ENCODE measurements at regions not wholly inside any gene's neighbourhood (a gene's known extent, or its start where the extent isn't known, plus 50 kb on each side); places are given as distances from the start of the nearest gene placed in this dataset.

- TF ChIP-seq ZNF837 (tag by site-specific recombination; IDR thresholded peaks at IDR 0.05) = no peak
Observed at GRCh38 chr4:11155208-11155867, 273.4 kb downstream of the HS3ST1 start (continued).

- H3K27ac ChIP-seq (ENCODE audit: extremely low read depth, low read depth, low read length) = no peak overlapping the region
- TF ChIP-seq ZNF639 (tag by site-specific recombination; IDR thresholded peaks at IDR 0.05) (no peak), WT1 (tag by site-specific recombination; IDR thresholded peaks at IDR 0.05) (no peak), ZNF394 (tag by site-specific recombination; IDR thresholded peaks at IDR 0.05; ENCODE audit: borderline replicate concordance) (no peak), ZNF645 (tag by site-specific recombination; IDR thresholded peaks at IDR 0.05) (no peak)
- ChIA-PET POLR2A (no interaction called here), CTCF (interaction anchor here (0.6 kb wide), 1 partner anchor 598 kb away, joined by 5 read pairs; no protein-coding TSS in a partner anchor)
- H3K4me3 ChIP-seq (ENCODE audit: low read depth, low read length) = no peak overlapping the region
- no peaks in the 10 kb centered on the region for H3K4me1 ChIP-seq (ENCODE audit: control insufficient read depth, insufficient read depth, low read length)
- no peaks in the 10 kb centered on the region for H3K9me3 ChIP-seq (ENCODE audit: control insufficient read depth, insufficient read depth, low read depth, low read length)
- no peaks in the 10 kb centered on the region for H3K36me3 ChIP-seq (ENCODE audit: control insufficient read depth in 2 of 2, insufficient read depth in 1 of 2, low read length in 2 of 2)
Observed at GRCh38 chr4:11153171-11153750, 275.4 kb downstream of the HS3ST1 start.

GRCh38 chr4:11152684-11153083 is 276.0 kb downstream of the HS3ST1 start:
- Histone ChIP-seq H3K4me1 (ENCODE audit: control insufficient read depth, insufficient read depth, low read length) (no peaks in the 10 kb centered on the region), H3K36me3 (ENCODE audit: control insufficient read depth in 2 of 2, insufficient read depth in 1 of 2, low read length in 2 of 2) (no peaks in the 10 kb centered on the region), H3K9me3 (ENCODE audit: control insufficient read depth, insufficient read depth, low read depth, low read length) (no peaks in the 10 kb centered on the region), H3K27ac (ENCODE audit: extremely low read depth, low read depth, low read length) (no peak overlapping the region), H3K4me3 (ENCODE audit: low read depth, low read length) (no peak overlapping the region)
- TF ChIP-seq ZNF18 (tag by site-specific recombination; IDR thresholded peaks at IDR 0.05) = no peak
- TF ChIP-seq ZNF2 (tag by site-specific recombination; IDR thresholded peaks at IDR 0.05) = no peak
- TF ChIP-seq ZNF202 (tag by site-specific recombination; IDR thresholded peaks at IDR 0.05; ENCODE audit: borderline replicate concordance) = no peak
- no peak for TF ChIP-seq HIC1 (tag by site-specific recombination; IDR thresholded peaks at IDR 0.05)
- TF ChIP-seq KLF8 (tag by site-specific recombination; IDR thresholded peaks at IDR 0.05) = no peak
- TF ChIP-seq ZNF76 (tag by site-specific recombination; IDR thresholded peaks at IDR 0.05; ENCODE audit: borderline replicate concordance, low read depth) = no peak
- no peak for TF ChIP-seq ZIC2 (tag by site-specific recombination; IDR thresholded peaks at IDR 0.05)
- TF ChIP-seq ZBTB21 (tag by site-specific recombination; IDR thresholded peaks at IDR 0.05) = no peak
- TF ChIP-seq ZFP37 (tag by site-specific recombination; IDR thresholded peaks at IDR 0.05) = no peak
- TF ChIP-seq ZSCAN18 (tag by site-specific recombination; IDR thresholded peaks at IDR 0.05) = no peak
- CTCF ChIA-PET = interaction anchor here (0.6 kb wide), 1 partner anchor 598 kb away, joined by 5 read pairs; no protein-coding TSS in a partner anchor
- POLR2A ChIA-PET = no interaction called here
